Body of pancreas (tissue), 4 donors: ENCODE measurements at regions not wholly inside any gene's neighbourhood (a gene's known extent, or its start where the extent isn't known, plus 50 kb on each side); places are given as distances from the start of the nearest gene placed in this dataset.

Experiments
- ATAC-seq: fragments of 150-250 bp; one replicate; pipeline ENCODE4 v1.9.1; 2016
- DNase-seq, 4 donors: peaks; one replicate each; pipeline ENCODE4 v3.0.0-alpha.2; 2019
- H3K27ac ChIP-seq, 4 donors: fragments of 200-600 bp; sonication (generic); 1 replicate in 3 of 4; 2 replicates in 1 of 4; pipeline versions ENCODE4 v1.5.1 to v1.6.1; 2016 to 2019; ENCODE audit warnings: mild to moderate bottlenecking in 1 of 4, mixed read lengths in 1 of 4, moderate library complexity in 1 of 4
- H3K27me3 ChIP-seq, 2 donors: fragments of 200-600 bp; sonication (generic); one replicate each; pipeline ENCODE4 v1.6.0; 2016; ENCODE audit warnings: mild to moderate bottlenecking in 1 of 2
- H3K36me3 ChIP-seq, 2 donors: fragments of 200-600 bp; sonication (generic); replicated peaks in 1 of 2; 2 replicates each; pipeline ENCODE4 v1.5.1; 2016; ENCODE audit warnings: low read depth in 2 of 2; ENCODE audit not compliant: insufficient read depth in 1 of 2
- H3K4me1 ChIP-seq: fragments of 200-600 bp; sonication (generic); one replicate; pipeline ENCODE4 v1.6.0; 2016
- H3K4me3 ChIP-seq, 2 donors: fragments of 200-600 bp; sonication (generic); 1 replicate in 1 of 2; 2 replicates in 1 of 2; pipeline ENCODE4 v1.5.1; 2016 to 2019
- H3K9me3 ChIP-seq, 3 donors: fragments of 200-600 bp; sonication (generic); 1 replicate in 2 of 3; 2 replicates in 1 of 3; pipeline ENCODE4 v1.5.1; 2016
- POLR2A ChIP-seq, 3 donors: fragments of 450-650 bp; IDR thresholded peaks; one replicate each; pipeline ENCODE4 v1.6.1; 2016; ENCODE audit warnings: antibody characterized with exemption in 3 of 3, mild to moderate bottlenecking in 2 of 3
- WGBS, 2 donors: methylation state at CpG; one replicate each; pipeline ENCODE4 v1.1.5; 2017; 5-methylcytosine and 5-hydroxymethylcytosine counted together
- intact Hi-C: fragments of 100-400 bp; cut with DNase I; formaldehyde crosslinking; loops from one replicate; pipeline ENCODE4 v1.15.1; 2023
- TF ChIP-seq, protein P1 (sequence below), 7 experiments: fragments of 450-650 bp in 4 of 7; fragments of 200-600 bp in 3 of 7; sonication (generic) in 3 of 7; IDR thresholded peaks; one replicate each; pipeline ENCODE4 v1.5.1; 2016 to 2019; ENCODE audit warnings: antibody characterized with exemption in 7 of 7

DNA sequence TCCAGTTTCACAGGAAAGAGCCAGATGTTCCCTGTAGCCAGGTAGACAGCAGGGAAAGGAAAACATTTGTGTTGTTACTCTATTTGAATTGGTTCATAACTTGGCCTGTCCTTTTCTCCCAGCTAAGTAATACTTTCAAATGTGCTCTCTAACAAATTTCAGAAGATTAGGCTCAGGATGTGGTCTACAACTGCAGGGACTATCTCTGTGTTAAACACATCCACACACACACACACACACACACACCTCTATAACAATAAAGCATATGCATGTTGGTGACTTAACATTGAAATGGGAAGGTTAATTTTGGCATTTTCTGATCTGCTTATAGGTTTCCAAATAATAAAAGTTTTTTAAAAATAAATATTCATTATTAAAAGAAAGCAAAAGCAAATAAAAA is 316.0 kb upstream of the ARGLU1 start:
- H3K4me3 ChIP-seq = no peak overlapping the region
- no peak for TF ChIP-seq POLR2A (IDR thresholded peaks at IDR 0.05)
- TF ChIP-seq, protein P1, sequence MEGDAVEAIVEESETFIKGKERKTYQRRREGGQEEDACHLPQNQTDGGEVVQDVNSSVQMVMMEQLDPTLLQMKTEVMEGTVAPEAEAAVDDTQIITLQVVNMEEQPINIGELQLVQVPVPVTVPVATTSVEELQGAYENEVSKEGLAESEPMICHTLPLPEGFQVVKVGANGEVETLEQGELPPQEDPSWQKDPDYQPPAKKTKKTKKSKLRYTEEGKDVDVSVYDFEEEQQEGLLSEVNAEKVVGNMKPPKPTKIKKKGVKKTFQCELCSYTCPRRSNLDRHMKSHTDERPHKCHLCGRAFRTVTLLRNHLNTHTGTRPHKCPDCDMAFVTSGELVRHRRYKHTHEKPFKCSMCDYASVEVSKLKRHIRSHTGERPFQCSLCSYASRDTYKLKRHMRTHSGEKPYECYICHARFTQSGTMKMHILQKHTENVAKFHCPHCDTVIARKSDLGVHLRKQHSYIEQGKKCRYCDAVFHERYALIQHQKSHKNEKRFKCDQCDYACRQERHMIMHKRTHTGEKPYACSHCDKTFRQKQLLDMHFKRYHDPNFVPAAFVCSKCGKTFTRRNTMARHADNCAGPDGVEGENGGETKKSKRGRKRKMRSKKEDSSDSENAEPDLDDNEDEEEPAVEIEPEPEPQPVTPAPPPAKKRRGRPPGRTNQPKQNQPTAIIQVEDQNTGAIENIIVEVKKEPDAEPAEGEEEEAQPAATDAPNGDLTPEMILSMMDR (IDR thresholded peaks at IDR 0.05) = no peak
- no peaks in the 10 kb centered on the region for H3K9me3 ChIP-seq
- no peaks in the 10 kb centered on the region for H3K36me3 ChIP-seq
- intact Hi-C loops = no loop called here
- H3K27ac ChIP-seq = no peak overlapping the region
- ATAC-seq (no peak), DNase-seq (no peak)
- no peaks in the 10 kb centered on the region for H3K27me3 ChIP-seq
- H3K4me1 ChIP-seq = peaks cover 14% of the 10 kb centered on the region

DNA sequence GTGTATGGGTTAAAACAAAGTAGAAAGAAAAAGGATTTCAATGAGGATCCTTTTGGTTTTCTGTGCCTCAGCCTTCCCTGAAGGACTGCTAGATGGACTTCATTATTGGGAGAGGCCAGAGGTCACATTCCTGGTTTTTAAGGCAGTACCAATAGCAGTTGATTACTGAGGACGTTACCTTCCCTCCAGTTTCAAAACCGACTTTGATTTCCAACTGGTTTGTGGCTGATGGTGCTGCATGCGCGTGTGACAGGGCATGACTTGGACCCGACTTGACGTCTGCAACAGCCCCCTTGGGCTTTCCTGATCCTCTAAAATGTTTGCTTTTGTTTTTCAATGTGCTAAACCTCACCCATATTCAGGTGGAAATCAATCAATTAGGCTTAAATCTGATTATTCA is 314.3 kb upstream of the ARGLU1 start:
- DNase-seq (no peak), ATAC-seq (no peak)
- Histone ChIP-seq H3K4me3 (no peak overlapping the region), H3K27ac (no peak overlapping the region), H3K36me3 (no peaks in the 10 kb centered on the region), H3K9me3 (no peaks in the 10 kb centered on the region), H3K4me1 (peaks cover 14% of the 10 kb centered on the region), H3K27me3 (no peaks in the 10 kb centered on the region)
- intact Hi-C loops = no loop called here
- whole genome bisulfite sequencing, 2 donors = 65 to 74% methylated on average over 6 of the region's 6 CpGs
- TF ChIP-seq, protein P1 (IDR thresholded peaks at IDR 0.05) = no peak
- TF ChIP-seq POLR2A (IDR thresholded peaks at IDR 0.05) = no peak

DNA sequence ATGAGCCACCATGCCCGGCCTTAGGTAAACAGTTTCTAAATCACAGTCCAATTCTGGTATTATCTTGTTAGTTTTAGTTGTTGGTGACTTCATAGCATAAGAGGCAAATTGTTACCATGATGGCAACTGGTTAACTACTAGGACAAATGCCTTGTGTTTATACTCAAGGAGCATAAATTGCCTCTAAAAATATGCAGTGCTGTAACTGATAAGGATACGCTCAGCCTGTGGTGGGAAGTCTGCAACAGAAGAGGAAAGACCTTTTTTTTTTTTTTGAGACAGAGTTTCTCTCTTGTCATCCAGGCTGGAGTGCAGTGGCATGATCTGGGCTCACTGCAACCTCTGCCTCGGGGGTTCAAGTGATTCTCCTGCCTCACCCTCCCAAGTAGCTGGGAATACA is 311.9 kb upstream of the ARGLU1 start:
- intact Hi-C loops = no loop called here
- H3K4me3 ChIP-seq = no peak overlapping the region
- TF ChIP-seq POLR2A (IDR thresholded peaks at IDR 0.05) = no peak
- no peak for DNase-seq
- WGBS, 2 donors = 53 to 84% methylated on average over 3 of the region's 3 CpGs
- no peaks in the 10 kb centered on the region for H3K36me3 ChIP-seq
- no peak overlapping the region for H3K27ac ChIP-seq
- ATAC-seq = no peak
- H3K27me3 ChIP-seq = no peaks in the 10 kb centered on the region
- peaks cover 14% of the 10 kb centered on the region for H3K4me1 ChIP-seq
- no peaks in the 10 kb centered on the region for H3K9me3 ChIP-seq

DNA sequence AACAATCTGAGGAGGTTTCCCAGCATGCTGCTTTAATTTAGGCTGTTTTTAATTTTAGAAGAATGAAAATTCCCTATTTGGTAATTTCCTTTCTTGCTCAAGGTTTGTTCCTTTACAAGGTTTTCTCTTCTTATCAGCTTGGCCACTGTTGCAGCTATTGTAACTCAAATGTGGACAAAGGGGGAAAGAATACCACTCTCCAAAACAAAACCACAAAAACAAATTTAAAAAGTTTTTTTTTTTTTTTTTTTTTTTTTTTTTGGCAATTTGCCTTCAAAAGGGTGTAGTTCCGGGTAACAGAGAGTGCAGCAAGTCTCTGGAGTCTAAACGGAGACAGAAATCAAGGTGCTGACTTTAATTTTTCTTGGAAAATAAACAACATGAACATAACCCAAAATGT is 306.4 kb upstream of the ARGLU1 start:
- H3K27ac ChIP-seq = no peak overlapping the region
- H3K4me3 ChIP-seq = no peak overlapping the region
- no peaks in the 10 kb centered on the region for H3K27me3 ChIP-seq
- H3K36me3 ChIP-seq = no peaks in the 10 kb centered on the region
- ATAC-seq (no peak), DNase-seq (no peak)
- intact Hi-C loops = no loop called here
- H3K9me3 ChIP-seq = no peaks in the 10 kb centered on the region
- TF ChIP-seq, protein P1 (IDR thresholded peaks at IDR 0.05) = no peak
- no peak for TF ChIP-seq POLR2A (IDR thresholded peaks at IDR 0.05)
- H3K4me1 ChIP-seq = peaks cover 8% of the 10 kb centered on the region
- 11 to 23% methylated on average over 2 of the region's 2 CpGs for WGBS, 2 donors

GRCh38 chr13:106873810-106874209 is 305.9 kb upstream of the ARGLU1 start:
- TF ChIP-seq POLR2A (IDR thresholded peaks at IDR 0.05) = no peak
- TF ChIP-seq, protein P1 (IDR thresholded peaks at IDR 0.05) = no peak
- Histone ChIP-seq H3K4me3 (no peak overlapping the region), H3K36me3 (no peaks in the 10 kb centered on the region), H3K4me1 (peaks cover 8% of the 10 kb centered on the region), H3K27me3 (no peaks in the 10 kb centered on the region), H3K27ac (no peak overlapping the region), H3K9me3 (no peaks in the 10 kb centered on the region)
- intact Hi-C loops = no loop called here
- ATAC-seq (no peak), DNase-seq (no peak)
- 40 to 57% methylated on average over 1 of the region's 1 CpG for WGBS, 2 donors
